Glomerular visceral epithelial cell (primary cell): ENCODE measurements at regions not wholly inside any gene's neighbourhood (a gene's known extent, or its start where the extent isn't known, plus 50 kb on each side); places are given as distances from the start of the nearest gene placed in this dataset.
"Not testable (repeated sequence)": the region's sequence is repeated elsewhere in the genome, so short reads cannot be mapped to it uniquely, and the experiment has no call there.

Source experiments
- DNase-seq: peaks from one replicate; pipeline ENCODE4 v3.0.0-alpha.2; 2016; ENCODE audit errors: extremely low spot score

DNA sequence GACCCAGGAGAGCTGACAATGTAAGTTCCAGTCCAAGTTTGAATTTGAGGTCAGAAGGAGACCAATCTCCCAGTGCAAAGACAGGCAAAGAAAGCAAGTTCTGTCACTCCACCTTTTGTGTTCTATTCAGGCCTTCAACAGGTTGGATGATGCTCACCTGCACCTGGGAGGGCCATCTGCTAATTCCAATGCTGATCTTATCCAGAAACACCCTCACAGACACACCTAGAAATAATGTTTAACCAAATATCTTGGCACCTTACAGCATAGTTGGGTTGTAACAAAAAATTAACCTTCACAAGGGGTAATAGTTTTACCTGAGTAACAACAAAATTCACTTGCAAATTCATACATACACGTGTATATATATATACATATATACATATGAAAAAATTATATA, 190.8 kb downstream of the DIRAS2 start:
- no peak for DNase-seq

DNA sequence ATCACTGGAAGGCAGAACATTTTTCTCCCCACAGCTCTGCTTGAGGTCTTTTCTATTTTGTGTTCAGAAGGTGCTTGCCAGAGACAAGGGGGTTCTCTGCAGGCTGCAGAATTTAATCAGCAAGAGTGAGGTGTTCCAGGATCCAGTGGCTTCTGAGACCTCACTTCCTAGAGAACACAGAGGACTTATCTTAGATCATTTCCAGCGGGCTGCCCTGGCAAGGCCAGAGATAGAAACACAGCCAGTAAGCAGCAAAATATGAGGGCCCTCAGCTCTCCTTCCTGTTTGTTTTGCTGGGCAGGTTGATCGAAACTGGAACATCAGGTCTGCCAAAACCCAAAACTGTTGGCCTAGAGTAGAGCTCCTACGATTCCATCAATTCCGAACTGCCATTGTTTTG, 187.3 kb downstream of the DIRAS2 start:
- DNase-seq: no peak

DNA sequence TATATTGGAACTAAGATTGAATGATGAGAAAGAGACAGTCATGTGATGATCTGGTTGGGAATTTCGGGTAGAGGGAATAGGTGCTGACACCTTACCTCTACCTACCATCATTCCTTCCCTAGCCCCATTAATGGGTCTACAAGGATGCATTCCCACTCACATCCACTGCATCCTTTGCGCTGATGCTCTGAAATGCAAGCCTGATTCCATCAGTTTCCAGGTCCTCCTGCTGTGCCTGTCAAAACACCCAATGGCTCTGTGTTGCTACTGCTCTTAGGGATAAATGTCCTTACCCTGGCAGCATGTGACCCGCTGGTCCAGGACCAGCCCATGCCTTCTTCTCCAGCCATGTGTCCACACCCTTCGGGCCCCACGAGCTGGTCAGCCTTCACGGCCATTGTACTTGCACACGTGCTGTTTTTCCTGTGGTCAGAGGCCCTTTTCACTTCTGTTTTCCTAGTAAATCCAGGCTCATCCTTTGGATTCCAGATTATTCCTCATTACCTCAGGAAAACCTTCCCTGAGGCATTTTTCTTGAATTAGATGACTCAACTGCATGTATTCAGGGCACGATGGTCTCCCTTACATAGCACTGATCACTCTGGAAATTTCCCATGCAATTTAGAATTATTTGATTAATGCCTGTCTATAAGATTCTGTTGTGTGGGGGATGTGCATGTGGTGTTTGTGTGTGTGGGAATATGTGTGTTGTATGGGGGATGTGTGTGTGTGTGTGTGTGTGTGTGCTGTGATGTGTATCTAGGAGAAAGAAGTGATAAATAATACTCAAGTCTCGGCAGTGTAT, 185.0 kb downstream of the DIRAS2 start:
- DNase-seq: peak; percentile 41

DNA sequence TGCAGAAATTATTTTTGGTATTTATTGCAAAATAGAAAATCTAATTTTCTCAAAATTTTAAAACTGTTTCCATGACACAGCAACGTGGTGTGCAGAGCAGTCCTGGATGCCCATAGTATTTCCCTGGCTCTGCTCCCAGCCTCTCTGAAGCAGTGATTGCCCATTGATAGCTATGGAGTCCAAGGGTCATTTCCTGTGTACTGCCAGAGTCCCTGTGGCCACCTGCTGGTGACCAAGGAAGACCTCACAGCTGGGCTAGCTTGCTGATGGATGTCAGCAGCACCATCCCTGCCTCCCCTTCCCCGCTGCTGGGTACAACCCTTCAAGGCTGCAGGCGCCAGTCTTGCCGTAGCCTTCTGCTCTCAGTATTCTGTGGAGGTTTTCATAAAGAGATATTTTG, 184.1 kb downstream of the DIRAS2 start:
- DNase-seq: peak; percentile 63

DNA sequence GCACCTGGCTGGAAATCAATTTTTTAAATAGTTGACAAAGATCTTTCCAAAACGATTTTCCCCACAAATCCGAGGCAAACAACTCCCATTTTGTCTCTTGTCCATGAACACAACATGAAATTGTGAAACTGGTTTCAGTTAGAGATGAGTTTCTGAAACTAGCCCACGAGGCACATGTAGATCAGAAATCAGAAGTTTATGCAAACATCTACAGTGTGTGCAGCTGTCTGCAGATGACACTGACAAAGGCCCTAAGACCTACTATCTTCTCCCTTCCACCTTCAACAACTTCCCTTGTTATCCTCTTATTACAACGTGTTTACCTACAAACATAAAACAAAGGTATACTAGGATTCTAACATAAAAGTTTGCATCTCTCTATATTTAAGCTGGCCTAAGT, 183.3 kb downstream of the DIRAS2 start:
- no peak for DNase-seq

DNA sequence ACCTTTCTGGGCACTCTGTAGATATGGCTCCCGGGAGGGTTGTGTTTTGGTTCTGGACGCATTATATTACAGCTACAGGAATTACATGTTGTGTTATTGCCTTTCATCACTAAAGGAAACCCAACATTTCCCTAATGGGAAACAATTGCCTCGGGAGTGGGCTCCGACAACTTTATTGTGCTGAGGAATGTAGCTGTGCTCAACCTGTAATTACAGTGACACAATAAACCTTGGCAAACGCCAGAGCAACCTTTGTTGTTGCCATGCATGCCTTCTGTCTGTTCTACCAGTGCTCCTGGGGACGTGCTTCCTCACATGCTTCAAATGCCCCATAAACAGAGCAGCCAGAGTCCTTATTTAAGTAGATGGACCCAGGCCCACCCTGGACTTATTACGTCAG, 182.4 kb downstream of the DIRAS2 start:
- no peak for DNase-seq

DNA sequence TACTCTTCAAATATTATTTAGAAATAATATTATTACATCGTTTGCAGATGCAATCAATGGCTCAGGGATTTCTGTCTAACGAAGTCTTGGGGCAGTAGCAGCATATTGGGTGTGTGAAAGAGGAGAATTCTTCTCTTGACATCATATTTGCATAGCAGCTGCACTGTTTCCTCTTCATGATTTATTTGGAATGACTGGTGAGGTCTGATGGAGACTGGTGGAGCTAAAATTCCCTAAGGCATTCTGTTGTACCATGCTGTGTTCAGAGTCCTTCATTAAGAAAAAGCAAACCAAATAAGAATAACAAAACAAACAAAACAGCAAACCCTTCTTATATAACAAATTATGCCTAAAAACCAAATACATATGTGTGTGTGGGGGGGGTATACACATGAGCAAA, 177.6 kb downstream of the DIRAS2 start:
- DNase-seq: no peak

DNA sequence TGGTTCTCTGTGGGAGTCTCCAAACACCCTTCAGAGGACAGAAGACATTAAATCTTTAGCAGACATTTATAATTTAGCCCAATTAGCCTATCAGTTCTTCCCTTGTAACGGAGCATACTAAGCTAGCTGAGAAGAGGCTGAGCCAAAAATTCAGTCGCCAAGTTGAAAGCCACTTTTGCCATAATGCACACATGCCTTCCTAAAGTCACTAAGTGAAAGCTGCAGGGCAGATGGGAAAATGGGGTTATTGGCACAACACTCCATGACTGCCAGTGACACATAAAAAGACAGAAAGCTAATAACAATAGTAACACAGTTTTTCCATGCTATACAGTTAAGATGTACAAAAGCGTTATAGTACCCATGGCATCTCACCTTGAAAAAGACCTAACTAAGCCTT, 176.2 kb downstream of the DIRAS2 start:
- DNase-seq: no peak

DNA sequence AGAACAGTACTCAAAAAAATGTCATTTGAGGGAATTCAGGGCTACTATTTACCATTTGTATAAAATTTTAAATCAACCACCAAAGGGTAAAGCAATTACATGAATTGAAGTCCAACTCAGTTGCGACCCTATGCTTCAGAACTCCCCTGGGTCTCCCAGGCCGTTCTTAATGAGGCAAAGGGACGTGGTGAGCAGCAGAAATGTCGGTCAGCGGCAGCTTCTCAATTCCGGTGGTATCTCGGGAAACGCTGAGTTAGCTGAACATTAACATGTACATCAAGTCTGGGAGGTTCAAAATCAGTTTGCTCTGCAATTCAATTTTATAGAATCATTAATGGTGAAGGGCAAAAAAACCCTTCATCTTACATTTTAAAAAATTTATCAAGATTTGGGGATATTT, 173.2 kb downstream of the DIRAS2 start:
- no peak for DNase-seq

DNA sequence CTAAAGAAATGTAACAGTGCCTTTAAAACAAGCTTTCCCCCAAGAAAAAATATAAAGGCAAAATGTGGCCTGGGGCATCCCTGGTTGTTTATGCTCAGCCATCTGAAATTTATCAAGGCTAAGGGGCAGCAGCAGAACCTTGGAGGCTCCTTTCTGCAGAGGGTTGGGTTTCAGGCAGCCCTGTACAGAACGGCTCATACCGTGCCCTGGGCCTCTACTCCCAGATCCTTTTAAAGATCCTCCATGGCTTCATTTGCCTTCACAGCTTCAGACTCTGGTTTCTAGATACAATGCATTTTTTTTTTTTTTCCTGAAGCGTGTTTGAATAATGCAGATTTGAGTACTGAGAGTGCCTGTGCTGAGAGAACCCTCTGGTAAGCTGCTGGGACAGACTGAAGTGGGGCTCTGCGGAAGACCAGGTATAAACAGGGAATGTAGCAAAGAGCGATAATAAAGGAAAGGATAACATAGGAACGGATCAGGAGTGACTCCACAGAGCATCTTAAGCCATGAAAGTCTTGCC, 172.7 kb downstream of the DIRAS2 start:
- DNase-seq: no peak

DNA sequence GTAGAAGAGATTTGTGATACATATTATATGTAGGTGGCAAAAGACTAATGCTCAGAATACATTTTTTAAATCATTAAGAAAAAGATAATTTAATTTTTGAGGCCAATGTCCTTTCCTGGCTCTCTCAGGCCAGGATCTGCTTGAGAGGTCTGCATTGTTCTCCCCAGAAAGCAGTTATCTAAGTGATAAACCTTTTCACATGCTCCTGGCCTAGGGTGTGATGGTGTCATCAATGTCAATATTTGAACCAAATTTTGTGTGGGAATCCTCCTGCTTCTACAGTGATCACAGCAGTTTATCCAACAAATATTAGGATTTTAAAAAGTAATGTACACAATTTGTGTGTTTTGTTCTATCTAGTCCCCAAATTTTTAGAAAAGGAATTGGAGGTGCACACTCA, 166.6 kb downstream of the DIRAS2 start:
- DNase-seq: no peak

DNA sequence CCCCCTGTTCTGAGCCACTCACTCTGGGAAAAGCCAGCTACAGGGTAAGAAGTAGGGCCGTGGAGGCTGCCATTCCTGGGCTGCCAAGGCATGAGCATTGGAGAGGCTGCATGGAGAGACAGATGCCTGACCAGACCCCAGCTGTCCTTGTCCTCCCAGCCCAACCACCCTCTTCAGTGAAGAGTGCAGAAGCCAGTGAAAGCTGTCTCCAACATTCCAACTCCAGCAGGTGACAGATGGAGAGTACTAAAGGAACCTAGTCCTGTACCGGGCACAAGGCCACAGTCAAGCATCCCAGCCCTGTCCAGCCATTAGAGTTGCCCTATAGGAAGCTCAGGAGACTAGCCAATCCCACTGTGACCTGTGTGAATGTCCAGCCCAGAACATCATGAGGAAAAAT, 165.1 kb downstream of the DIRAS2 start:
- no peak for DNase-seq

DNA sequence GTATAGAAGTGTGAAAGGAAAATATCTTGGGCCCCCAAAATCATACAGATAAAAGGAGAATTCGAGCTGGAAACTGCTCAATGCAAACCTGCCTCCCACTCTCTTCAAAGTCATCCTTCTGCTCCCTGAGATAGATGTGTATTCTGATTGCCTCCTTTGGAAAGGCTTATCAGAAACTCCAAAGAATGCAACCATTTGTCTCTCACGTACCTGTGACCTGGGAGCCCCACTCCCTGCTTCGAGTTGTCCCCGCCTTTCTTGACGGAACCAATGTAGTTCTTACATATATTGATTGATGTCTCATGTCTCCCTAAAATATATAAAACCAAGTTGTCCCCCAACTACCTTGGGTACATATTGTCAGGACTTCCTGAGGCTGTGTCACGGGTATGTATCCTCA, 163.8 kb downstream of the DIRAS2 start:
- DNase-seq: no peak

DNA sequence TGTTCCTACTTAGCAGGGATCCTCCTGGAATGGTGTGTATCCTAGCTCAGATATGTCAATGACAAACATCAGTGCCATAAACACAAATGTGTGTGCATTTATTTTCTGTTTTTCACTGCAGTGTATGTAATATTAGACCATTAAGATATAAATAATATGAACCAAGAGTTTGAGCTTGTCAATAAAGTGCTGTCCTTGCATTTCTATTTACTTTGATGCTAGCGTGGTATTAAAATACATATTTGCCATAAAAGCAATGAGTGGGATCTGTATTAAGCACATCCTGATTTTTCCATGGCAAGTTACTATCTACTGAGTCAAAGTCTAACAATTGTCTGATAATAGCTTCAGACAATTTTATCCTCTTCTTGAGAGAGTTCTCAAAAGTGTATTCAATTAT, 157.6 kb downstream of the DIRAS2 start:
- DNase-seq: no peak

DNA sequence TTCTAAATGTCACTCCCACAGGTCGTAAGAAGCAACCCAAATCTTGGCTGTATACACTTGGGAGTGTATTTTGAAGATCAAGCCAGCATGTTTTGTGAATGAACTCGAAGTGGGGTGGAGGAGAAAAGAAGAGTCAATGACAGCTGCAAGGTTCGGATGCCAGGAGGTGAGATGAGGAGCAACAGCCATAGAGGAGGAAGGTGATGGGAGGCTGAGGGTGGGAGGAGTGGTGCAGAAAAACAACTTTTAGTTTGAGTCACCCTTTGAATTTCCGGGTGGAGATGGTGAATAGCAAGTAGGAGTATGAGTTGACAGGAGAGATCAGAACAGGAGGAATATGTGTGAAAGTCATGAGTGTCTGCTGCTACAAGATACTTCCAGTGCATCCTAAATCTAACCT, 153.6 kb downstream of the DIRAS2 start:
- no peak for DNase-seq

DNA sequence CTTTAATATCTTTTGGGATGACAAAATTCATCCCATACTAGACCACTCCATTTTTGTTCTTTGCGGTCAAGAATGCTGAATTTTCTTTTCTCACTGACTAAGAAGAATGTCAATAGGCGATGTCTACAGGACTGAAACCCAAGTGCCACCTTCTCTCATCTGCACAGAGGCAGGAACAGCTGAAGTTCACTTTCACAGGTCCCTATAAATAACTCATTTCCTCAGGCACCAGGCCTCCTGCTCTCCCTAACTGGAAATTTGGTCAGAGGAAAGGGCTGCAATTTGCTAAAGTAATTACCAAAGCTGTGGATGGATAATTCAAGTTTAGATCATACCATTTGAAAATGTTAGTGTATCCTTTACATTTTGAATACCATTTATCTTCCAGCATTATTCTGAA, 142.9 kb downstream of the DIRAS2 start:
- DNase-seq: no peak

DNA sequence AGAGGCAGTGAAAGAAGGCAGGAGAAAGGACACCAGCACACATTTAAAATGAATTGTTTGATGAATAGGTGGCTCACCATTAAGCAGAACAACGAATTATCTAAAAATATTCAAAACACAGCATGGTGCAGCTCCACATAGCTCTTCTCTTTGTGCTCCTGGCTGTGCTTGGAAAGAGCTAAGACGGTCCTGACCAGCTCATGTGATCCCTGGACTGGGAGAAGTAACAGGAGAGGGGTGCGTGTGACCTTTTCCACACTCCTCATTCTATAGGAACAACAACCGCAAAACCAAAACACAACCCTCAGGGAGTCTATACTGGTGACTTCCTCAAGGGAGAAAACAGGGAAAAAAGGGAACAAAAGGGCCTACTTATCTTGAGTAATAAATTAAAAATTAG, 140.5 kb downstream of the DIRAS2 start:
- no peak for DNase-seq

DNA sequence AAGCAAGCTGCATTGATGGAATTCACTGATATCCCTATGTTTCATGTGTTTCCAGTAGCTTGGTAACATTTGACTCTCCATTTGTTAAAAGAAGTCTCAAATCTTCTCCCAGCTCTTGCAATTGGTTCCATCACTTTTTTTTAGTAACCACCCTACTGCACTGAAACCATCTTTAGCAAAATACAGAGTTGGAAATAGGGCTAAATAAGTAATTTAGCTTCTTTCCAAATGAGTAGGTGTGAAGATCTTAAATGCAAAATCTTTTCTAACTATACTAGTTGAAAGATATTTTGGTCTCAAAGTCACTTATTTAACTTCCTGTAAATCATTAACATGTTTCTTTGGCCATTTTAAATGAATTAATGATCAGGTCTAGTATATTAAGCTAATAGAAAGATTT, 138.1 kb downstream of the DIRAS2 start:
- no peak for DNase-seq

DNA sequence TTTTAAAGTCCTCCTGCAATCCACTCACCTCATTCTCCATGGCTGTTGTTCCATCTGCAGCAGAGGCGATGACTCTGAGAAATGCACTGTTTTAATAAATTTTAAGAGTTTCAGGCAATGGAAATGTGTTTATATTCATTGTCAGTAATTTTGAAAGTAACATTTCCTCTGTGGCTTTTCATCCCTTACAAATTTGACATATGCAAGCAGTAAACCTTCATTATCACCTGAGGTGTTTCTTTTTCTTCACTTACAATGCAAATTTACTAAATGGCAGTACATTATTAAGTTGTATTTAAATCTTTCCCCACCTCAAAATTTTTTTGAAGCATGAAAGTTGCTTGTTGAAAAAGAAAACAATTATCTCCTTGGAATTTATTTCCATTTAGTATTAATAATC, 136.9 kb downstream of the DIRAS2 start:
- no peak for DNase-seq

DNA sequence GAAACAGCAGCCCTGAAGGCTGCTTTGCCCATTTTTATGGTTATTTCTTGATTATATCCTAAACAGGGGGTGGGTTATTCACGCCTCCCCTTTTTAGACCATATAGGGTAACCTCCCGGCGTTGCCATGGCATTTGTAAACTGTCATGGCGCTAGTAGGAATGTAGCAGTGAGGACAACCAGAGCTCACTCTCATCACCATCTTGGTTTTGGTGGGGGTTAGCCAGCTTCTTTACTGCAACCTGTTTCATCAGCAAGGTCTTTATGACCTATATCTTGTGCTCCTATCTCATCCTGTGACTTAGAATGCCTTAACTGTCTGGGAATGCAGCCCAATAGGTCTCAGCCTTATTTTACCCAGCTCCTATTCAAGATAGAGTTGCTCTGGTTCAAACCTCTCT, 136.2 kb downstream of the DIRAS2 start:
- not testable (repeated sequence) for DNase-seq

DNA sequence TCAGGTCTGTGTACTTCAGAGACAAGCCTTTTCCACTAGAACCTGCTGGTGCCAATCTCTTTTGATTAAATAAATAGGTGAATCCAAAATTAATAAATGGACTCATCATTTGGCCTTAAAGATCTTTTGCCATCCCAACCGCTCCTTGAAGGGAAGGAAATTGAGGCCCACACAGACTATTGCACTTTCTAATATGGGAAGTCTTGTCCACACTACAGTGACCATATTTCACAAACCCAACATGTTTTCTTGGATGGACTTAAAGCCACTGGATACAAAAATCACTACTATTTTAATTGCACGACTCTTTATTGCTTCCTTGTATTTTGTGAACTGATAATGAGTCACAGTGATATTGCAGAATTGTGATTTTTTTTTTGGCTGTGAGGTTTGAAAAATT, 135.0 kb downstream of the DIRAS2 start:
- DNase-seq: no peak

DNA sequence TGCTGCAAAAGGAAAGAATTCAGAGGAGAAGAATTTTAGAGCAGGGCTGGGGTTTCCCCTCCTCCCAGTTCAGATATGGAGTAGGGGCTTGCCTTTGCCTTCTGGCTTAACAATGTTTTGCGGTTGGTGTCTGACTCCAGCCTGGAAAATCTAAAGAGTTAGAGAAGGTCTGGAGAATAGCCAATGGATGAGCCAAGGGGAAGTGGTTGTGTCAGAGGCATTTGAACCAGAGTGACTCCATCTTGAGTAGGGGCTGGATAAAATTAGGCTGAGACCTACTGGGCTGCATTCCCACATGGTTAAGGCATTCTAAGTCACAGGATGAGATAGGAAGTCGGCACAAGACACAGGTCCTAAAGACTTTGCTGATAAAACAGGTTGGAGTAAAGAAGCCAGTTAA, 133.7 kb downstream of the DIRAS2 start:
- DNase-seq: no peak

DNA sequence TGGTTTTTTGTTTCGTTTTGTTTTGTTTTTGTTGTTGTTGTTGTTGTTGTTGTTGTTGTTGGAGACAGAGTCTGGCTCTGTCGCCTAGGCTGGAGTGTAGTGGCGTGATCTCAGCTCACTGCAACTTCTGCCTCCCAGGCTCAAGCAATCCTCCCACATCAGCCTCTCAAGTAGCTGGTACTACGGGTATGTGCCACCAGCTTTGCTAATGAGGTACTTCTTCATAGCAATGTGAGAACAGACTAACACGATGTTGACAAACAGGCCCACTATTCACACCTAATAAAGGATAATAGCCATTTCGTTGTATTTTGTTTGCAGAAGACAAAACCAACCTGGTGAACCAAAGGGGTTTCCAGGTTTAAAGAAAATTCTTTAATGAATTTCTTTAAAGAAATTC, 130.9 kb downstream of the DIRAS2 start:
- DNase-seq: no peak

DNA sequence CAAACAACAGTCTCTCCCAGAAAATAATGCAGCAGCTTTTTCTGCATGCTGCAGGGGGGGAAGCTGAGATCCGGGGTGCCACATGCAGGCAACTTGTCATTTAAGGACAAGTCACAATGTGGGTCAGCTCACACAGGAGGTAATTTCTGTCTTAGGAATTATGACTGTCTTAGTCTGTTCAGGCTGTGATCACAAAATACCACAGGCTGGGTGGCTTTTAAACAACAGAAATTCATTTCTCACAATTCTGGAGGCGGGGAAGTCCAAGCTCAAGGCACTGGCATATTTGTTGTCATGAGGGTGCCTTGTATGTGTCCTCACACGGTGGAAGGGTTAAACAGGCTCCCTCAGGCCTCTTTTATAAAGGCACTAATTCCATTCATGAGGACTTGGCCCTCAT, 127.7 kb downstream of the DIRAS2 start:
- DNase-seq: no peak
